ENCODE measurements at regions not wholly inside any gene's neighbourhood (a gene's known extent, or its start where the extent isn't known, plus 50 kb on each side); places are given as distances from the start of the nearest gene placed in this dataset.

- H3K36me3 Mint-ChIP-seq: no peaks in the 10 kb centered on the region
- no CpG with 5 or more reads among the region's 2 CpGs for WGBS (ENCODE audit: insufficient coverage)
- DNase-seq: no peak
- H3K36me3 ChIP-seq (ENCODE audit: control insufficient read depth in 2 of 2, extremely low read depth in 1 of 2, insufficient read depth in 1 of 2, low read length in 1 of 2): no peaks in the 10 kb centered on the region
- no peak overlapping the region for H3K4me3 Mint-ChIP-seq
- H3K4me1 ChIP-seq (ENCODE audit: control insufficient read depth in 1 of 2, extremely low read depth in 1 of 2, insufficient read depth in 2 of 2, low read length in 2 of 2): no peaks in the 10 kb centered on the region
- no peaks in the 10 kb centered on the region for H3K4me1 Mint-ChIP-seq
- no peak overlapping the region for H3K27ac ChIP-seq (ENCODE audit: low read length)
- ATAC-seq (replicated peaks in 1 of 4): no peak
- H3K9me3 Mint-ChIP-seq: peaks cover 2 to 14% (median 4%) of the 10 kb centered on the region in 3 donors
- H3K27me3 Mint-ChIP-seq: no peaks in the 10 kb centered on the region
- POLR2A ChIA-PET: no interaction called here
- CTCF ChIA-PET: no interaction called here
- no peaks in the 10 kb centered on the region for H3K9me3 ChIP-seq
- no peaks in the 10 kb centered on the region for H3K27me3 ChIP-seq (replicated peaks in 1 of 2; ENCODE audit: control insufficient read depth in 2 of 2, extremely low read depth in 1 of 2, insufficient read depth in 2 of 2, low read length in 1 of 2)
- H3K27ac Mint-ChIP-seq: no peak overlapping the region
- no peak overlapping the region for H3K4me3 ChIP-seq (ENCODE audit: control insufficient read depth in 1 of 2, extremely low read depth in 1 of 2, low read length in 1 of 2)
Measured at GRCh38 chr2:83017366-83018090, 1441.6 kb downstream of the SUCLG1 start.

GRCh38 chr2:83016343-83017110 lies 1442.6 kb downstream of the SUCLG1 start:
- Histone ChIP-seq H3K27ac (ENCODE audit: low read length) (no peak overlapping the region), H3K27me3 (replicated peaks in 1 of 2; ENCODE audit: control insufficient read depth in 2 of 2, extremely low read depth in 1 of 2, insufficient read depth in 2 of 2, low read length in 1 of 2) (no peaks in the 10 kb centered on the region), H3K36me3 (ENCODE audit: control insufficient read depth in 2 of 2, extremely low read depth in 1 of 2, insufficient read depth in 1 of 2, low read length in 1 of 2) (no peaks in the 10 kb centered on the region), H3K9me3 (no peaks in the 10 kb centered on the region), H3K4me1 (ENCODE audit: control insufficient read depth in 1 of 2, extremely low read depth in 1 of 2, insufficient read depth in 2 of 2, low read length in 2 of 2) (no peaks in the 10 kb centered on the region), H3K4me3 (ENCODE audit: control insufficient read depth in 1 of 2, extremely low read depth in 1 of 2, low read length in 1 of 2) (no peak overlapping the region)
- no peak for ATAC-seq (replicated peaks in 1 of 4)
- Mint-ChIP-seq H3K4me1 (no peaks in the 10 kb centered on the region), H3K9me3 (peaks cover 4 to 14% (median 4%) of the 10 kb centered on the region in 3 donors), H3K36me3 (no peaks in the 10 kb centered on the region), H3K4me3 (no peak overlapping the region), H3K27me3 (no peaks in the 10 kb centered on the region), H3K27ac (no peak overlapping the region)
- no CpG with 5 or more reads among the region's 8 CpGs for WGBS (ENCODE audit: insufficient coverage)
- POLR2A ChIA-PET: no interaction called here
- DNase-seq: no peak
- CTCF ChIA-PET: no interaction called here

GRCh38 chr2:83015900-83016299 lies 1443.2 kb downstream of the SUCLG1 start:
- H3K27ac Mint-ChIP-seq: no peak overlapping the region
- peaks cover 5 to 12% (median 8%) of the 10 kb centered on the region in 3 donors for H3K9me3 Mint-ChIP-seq
- H3K4me1 Mint-ChIP-seq: no peaks in the 10 kb centered on the region
- no peaks in the 10 kb centered on the region for H3K27me3 Mint-ChIP-seq
- ChIA-PET CTCF (no interaction called here), POLR2A (no interaction called here)
- H3K36me3 Mint-ChIP-seq: no peaks in the 10 kb centered on the region
- H3K4me3 Mint-ChIP-seq: no peak overlapping the region
- Histone ChIP-seq H3K4me3 (ENCODE audit: control insufficient read depth in 1 of 2, extremely low read depth in 1 of 2, low read length in 1 of 2) (no peak overlapping the region), H3K4me1 (ENCODE audit: control insufficient read depth in 1 of 2, extremely low read depth in 1 of 2, insufficient read depth in 2 of 2, low read length in 2 of 2) (no peaks in the 10 kb centered on the region), H3K27me3 (replicated peaks in 1 of 2; ENCODE audit: control insufficient read depth in 2 of 2, extremely low read depth in 1 of 2, insufficient read depth in 2 of 2, low read length in 1 of 2) (no peaks in the 10 kb centered on the region), H3K27ac (ENCODE audit: low read length) (no peak overlapping the region), H3K36me3 (ENCODE audit: control insufficient read depth in 2 of 2, extremely low read depth in 1 of 2, insufficient read depth in 1 of 2, low read length in 1 of 2) (no peaks in the 10 kb centered on the region), H3K9me3 (peaks cover 5% of the 10 kb centered on the region)
- WGBS (ENCODE audit: insufficient coverage): no CpG with 5 or more reads among the region's 1 CpG
- DNase-seq (no peak), ATAC-seq (replicated peaks in 1 of 4) (no peak)

- H3K36me3 Mint-ChIP-seq: no peaks in the 10 kb centered on the region
- H3K4me1 Mint-ChIP-seq: no peaks in the 10 kb centered on the region
- H3K4me1 ChIP-seq (ENCODE audit: control insufficient read depth in 1 of 2, extremely low read depth in 1 of 2, insufficient read depth in 2 of 2, low read length in 2 of 2): no peaks in the 10 kb centered on the region
- no peak overlapping the region for H3K27ac ChIP-seq (ENCODE audit: low read length)
- ChIA-PET CTCF (no interaction called here), POLR2A (no interaction called here)
- WGBS (ENCODE audit: insufficient coverage): no CpG with 5 or more reads among the region's 2 CpGs
- H3K27ac Mint-ChIP-seq: no peak overlapping the region
- H3K36me3 ChIP-seq (ENCODE audit: control insufficient read depth in 2 of 2, extremely low read depth in 1 of 2, insufficient read depth in 1 of 2, low read length in 1 of 2): no peaks in the 10 kb centered on the region
- H3K9me3 ChIP-seq: peaks cover 5% of the 10 kb centered on the region
- no peaks in the 10 kb centered on the region for H3K27me3 Mint-ChIP-seq
- peaks cover 5 to 10% (median 8%) of the 10 kb centered on the region in 3 donors for H3K9me3 Mint-ChIP-seq
- no peak overlapping the region for H3K4me3 Mint-ChIP-seq
- ATAC-seq (replicated peaks in 1 of 4): no peak
- H3K27me3 ChIP-seq (replicated peaks in 1 of 2; ENCODE audit: control insufficient read depth in 2 of 2, extremely low read depth in 1 of 2, insufficient read depth in 2 of 2, low read length in 1 of 2): no peaks in the 10 kb centered on the region
- no peak overlapping the region for H3K4me3 ChIP-seq (ENCODE audit: control insufficient read depth in 1 of 2, extremely low read depth in 1 of 2, low read length in 1 of 2)
- no peak for DNase-seq
Measured at GRCh38 chr2:83015035-83015715, 1443.9 kb downstream of the SUCLG1 start.

GRCh38 chr2:83014462-83014861 lies 1444.6 kb downstream of the SUCLG1 start:
- Histone ChIP-seq H3K4me3 (ENCODE audit: control insufficient read depth in 1 of 2, extremely low read depth in 1 of 2, low read length in 1 of 2) (no peak overlapping the region), H3K4me1 (ENCODE audit: control insufficient read depth in 1 of 2, extremely low read depth in 1 of 2, insufficient read depth in 2 of 2, low read length in 2 of 2) (no peaks in the 10 kb centered on the region), H3K9me3 (peaks cover 5% of the 10 kb centered on the region), H3K27me3 (replicated peaks in 1 of 2; ENCODE audit: control insufficient read depth in 2 of 2, extremely low read depth in 1 of 2, insufficient read depth in 2 of 2, low read length in 1 of 2) (no peaks in the 10 kb centered on the region), H3K27ac (ENCODE audit: low read length) (no peak overlapping the region), H3K36me3 (ENCODE audit: control insufficient read depth in 2 of 2, extremely low read depth in 1 of 2, insufficient read depth in 1 of 2, low read length in 1 of 2) (no peaks in the 10 kb centered on the region)
- ChIA-PET POLR2A (no interaction called here), CTCF (no interaction called here)
- Mint-ChIP-seq H3K4me3 (no peak overlapping the region), H3K27me3 (no peaks in the 10 kb centered on the region), H3K4me1 (no peaks in the 10 kb centered on the region), H3K9me3 (peaks cover 4 to 5% (median 5%) of the 10 kb centered on the region in 3 donors), H3K27ac (no peak overlapping the region), H3K36me3 (no peaks in the 10 kb centered on the region)
- no CpG with 5 or more reads among the region's 2 CpGs for WGBS (ENCODE audit: insufficient coverage)
- DNase-seq (no peak), ATAC-seq (replicated peaks in 1 of 4) (no peak)

GRCh38 chr2:83006961-83007360 lies 1452.1 kb downstream of the SUCLG1 start:
- CTCF ChIA-PET: no interaction called here
- peaks cover 0 to 8% (median 1%) of the 10 kb centered on the region in 3 donors for H3K9me3 Mint-ChIP-seq

More at GRCh38 chr2:83006961-83007360, 1452.1 kb downstream of the SUCLG1 start:
- peaks cover 5% of the 10 kb centered on the region for H3K9me3 ChIP-seq
- H3K27ac ChIP-seq (ENCODE audit: low read length): no peak overlapping the region
- H3K4me3 Mint-ChIP-seq: no peak overlapping the region
- no peak for ATAC-seq (replicated peaks in 1 of 4)
- no peak for DNase-seq
- H3K4me3 ChIP-seq (ENCODE audit: control insufficient read depth in 1 of 2, extremely low read depth in 1 of 2, low read length in 1 of 2): no peak overlapping the region
- no peaks in the 10 kb centered on the region for H3K27me3 Mint-ChIP-seq
- no peaks in the 10 kb centered on the region for H3K36me3 Mint-ChIP-seq
- WGBS (ENCODE audit: insufficient coverage): no CpG with 5 or more reads among the region's 2 CpGs
- no peak overlapping the region for H3K27ac Mint-ChIP-seq
- H3K27me3 ChIP-seq (replicated peaks in 1 of 2; ENCODE audit: control insufficient read depth in 2 of 2, extremely low read depth in 1 of 2, insufficient read depth in 2 of 2, low read length in 1 of 2): no peaks in the 10 kb centered on the region
- no peaks in the 10 kb centered on the region for H3K4me1 ChIP-seq (ENCODE audit: control insufficient read depth in 1 of 2, extremely low read depth in 1 of 2, insufficient read depth in 2 of 2, low read length in 2 of 2)
- no peaks in the 10 kb centered on the region for H3K4me1 Mint-ChIP-seq
- no peaks in the 10 kb centered on the region for H3K36me3 ChIP-seq (ENCODE audit: control insufficient read depth in 2 of 2, extremely low read depth in 1 of 2, insufficient read depth in 1 of 2, low read length in 1 of 2)
- POLR2A ChIA-PET: no interaction called here
